SK-N-SH (cell line): ENCODE measurements at regions not wholly inside any gene's neighbourhood (a gene's known extent, or its start where the extent isn't known, plus 50 kb on each side); places are given as distances from the start of the nearest gene placed in this dataset.

Experiments
- CTCF ChIA-PET: fragments of 300-600, 350-600 bp; formaldehyde crosslinking; extraction: SDS; loops from one replicate; lab custom pipeline; 2021; lab: Yijun Ruan, JAX
- POLR2A ChIA-PET: fragments of 350-600 bp; sonication (Branson Sonifier 250); formaldehyde crosslinking; extraction: SDS; loops from one replicate; lab custom pipeline; 2020; ENCODE audit warnings: antibody characterized with exemption, inconsistent platforms; lab: Yijun Ruan, JAX
- DNase-seq: peaks from one replicate; pipeline ENCODE4 v3.0.0; 2012
- H2AFZ ChIP-seq: fragments of 200-600 bp; sonication (generic); 2 replicates; pipeline ENCODE4 v1.8.1; 2016; ENCODE audit warnings: antibody characterized with exemption, mild to moderate bottlenecking, low read depth
- H3F3A ChIP-seq: fragments of 200-600 bp; sonication (generic); replicated peaks from 2 replicates; pipeline ENCODE3; 2016; ENCODE audit warnings: antibody characterized with exemption, mild to moderate bottlenecking; ENCODE audit not compliant: insufficient read depth
- H3K27ac ChIP-seq, 2 experiments: fragments of 200-500 bp in 1 of 2; fragments of 200-600 bp in 1 of 2; sonication (Bioruptor generic) in 1 of 2; sonication (generic), shearing (Covaris generic) in 1 of 2; 2 replicates each; pipeline versions ENCODE4 v1.5.1 to v1.6.1; 2014 to 2016; ENCODE audit warnings: low read depth in 2 of 2, inconsistent platforms in 1 of 2, low read length in 1 of 2, mild to moderate bottlenecking in 1 of 2, mixed read lengths in 1 of 2
- H3K27me3 ChIP-seq: fragments of 200-600 bp; sonication (generic), shearing (Covaris generic); 2 replicates; pipeline ENCODE4 v1.6.1; 2016; ENCODE audit warnings: mixed run types; ENCODE audit not compliant: insufficient read depth
- H3K36me3 ChIP-seq, 2 experiments: fragments of 200-500 bp in 1 of 2; fragments of 200-600 bp in 1 of 2; sonication (Bioruptor generic) in 1 of 2; sonication (generic) in 1 of 2; replicated peaks in 1 of 2; 2 replicates each; pipeline versions ENCODE3 to v1.5.1; 2014 to 2016; ENCODE audit warnings: low read length in 1 of 2, mild to moderate bottlenecking in 1 of 2; ENCODE audit not compliant: insufficient read depth in 2 of 2, control insufficient read depth in 1 of 2
- H3K4me1 ChIP-seq, 2 experiments: fragments of 200-500 bp in 1 of 2; fragments of 200-600 bp in 1 of 2; sonication (Bioruptor generic) in 1 of 2; sonication (generic), shearing (Covaris generic) in 1 of 2; 2 replicates each; pipeline versions ENCODE4 v1.5.1 to v1.6.1; 2014 to 2016; ENCODE audit warnings: low read depth in 1 of 2, low read length in 1 of 2, mixed run types in 1 of 2; ENCODE audit not compliant: insufficient read depth in 2 of 2, control insufficient read depth in 1 of 2
- H3K4me2 ChIP-seq: fragments of 200-600 bp; sonication (generic), shearing (Covaris generic); 2 replicates; pipeline ENCODE4 v1.6.1; 2017; ENCODE audit warnings: mixed run types
- H3K4me3 ChIP-seq, 2 experiments: fragments of 200-500 bp in 1 of 2; fragments of 200-600 bp in 1 of 2; sonication (Bioruptor generic) in 1 of 2; sonication (generic), shearing (Covaris generic) in 1 of 2; 2 replicates each; pipeline versions ENCODE4 v1.5.1 to v1.8.1; 2014 to 2016; ENCODE audit warnings: low read depth in 2 of 2, inconsistent platforms in 1 of 2, low read length in 1 of 2, mild to moderate bottlenecking in 1 of 2, mixed read lengths in 1 of 2, moderate library complexity in 1 of 2
- H3K79me2 ChIP-seq: fragments of 200-600 bp; sonication (generic); 2 replicates; pipeline ENCODE4 v1.8.1; 2017; ENCODE audit warnings: mild to moderate bottlenecking; ENCODE audit not compliant: insufficient read depth
- H3K9ac ChIP-seq: fragments of 200-600 bp; sonication (generic); 2 replicates; pipeline ENCODE4 v1.6.1; 2017; ENCODE audit warnings: mixed run types
- H3K9me2 ChIP-seq: fragments of 200-600 bp; sonication (generic); 2 replicates; pipeline ENCODE4 v1.6.1; 2017; ENCODE audit warnings: mixed run types
- H3K9me3 ChIP-seq: fragments of 200-600 bp; sonication (generic); 2 replicates; pipeline ENCODE4 v1.6.1; 2017; ENCODE audit warnings: mixed run types, mild to moderate bottlenecking, moderate library complexity
- H4K20me1 ChIP-seq: fragments of 200-600 bp; sonication (generic); 2 replicates; pipeline ENCODE4 v1.6.1; 2017; ENCODE audit warnings: mild to moderate bottlenecking, mixed run types; ENCODE audit not compliant: insufficient read depth
- CTCF ChIP-seq: fragments of 200-600 bp; sonication (generic); IDR thresholded peaks from 2 replicates; pipeline ENCODE4 v1.6.1; 2017; ENCODE audit warnings: antibody characterized with exemption, mild to moderate bottlenecking, moderate library complexity
- ELF1 ChIP-seq: IDR thresholded peaks from 2 replicates; pipeline ENCODE4 v1.4.0; 2012
- EZH2phosphoT487 ChIP-seq: fragments of 200-600 bp; sonication (generic); IDR thresholded peaks from 2 replicates; pipeline ENCODE4 v1.6.1; 2017; ENCODE audit warnings: low read depth, mixed run types, mild to moderate bottlenecking, antibody characterized with exemption, moderate library complexity, borderline replicate concordance
- FOSL2 ChIP-seq: IDR thresholded peaks from 2 replicates; pipeline ENCODE4 v1.4.0; 2012; ENCODE audit warnings: low read depth, mild to moderate bottlenecking, moderate library complexity, borderline replicate concordance
- FOXJ3 ChIP-seq: sonication (generic); formaldehyde crosslinking; IDR thresholded peaks from 2 replicates; pipeline ENCODE4 v1.5.1; 2020; ENCODE audit warnings: mild to moderate bottlenecking, missing genetic modification reagents
- GATA2 ChIP-seq: sonication (generic); formaldehyde crosslinking; IDR thresholded peaks from 2 replicates; pipeline ENCODE4 v1.5.0; 2020; ENCODE audit warnings: mild to moderate bottlenecking, missing genetic modification reagents
- MAX ChIP-seq: IDR thresholded peaks from 2 replicates; pipeline ENCODE4 v1.4.0; 2012; ENCODE audit warnings: low read depth
- RAD21 ChIP-seq: IDR thresholded peaks from 2 replicates; pipeline ENCODE4 v1.6.1; 2012; ENCODE audit warnings: mild to moderate bottlenecking, low read length
- RCOR1 ChIP-seq: fragments of 150-350 bp; IDR thresholded peaks from 2 replicates; pipeline ENCODE4 v1.6.1; 2017; ENCODE audit warnings: antibody characterized with exemption, low read length
- SMC3 ChIP-seq: IDR thresholded peaks from 2 replicates; pipeline ENCODE4 v1.6.1; 2012; ENCODE audit warnings: low read depth, low read length, improper control_type of control experiment
- USF1 ChIP-seq: IDR thresholded peaks from 2 replicates; pipeline ENCODE4 v1.4.0; 2012; ENCODE audit warnings: low read depth, borderline replicate concordance
- USF2 ChIP-seq: fragments of 150-350 bp; IDR thresholded peaks from 2 replicates; pipeline ENCODE4 v1.6.1; 2017; ENCODE audit warnings: antibody characterized with exemption, low read length, low read depth, borderline replicate concordance
- ZBTB33 ChIP-seq: IDR thresholded peaks from 2 replicates; pipeline ENCODE4 v1.4.0; 2012; ENCODE audit warnings: low read depth, borderline replicate concordance
- WGBS: methylation state at CpG from one replicate; pipeline ENCODE4 v1.1.6; 2017; ENCODE audit warnings: low lambda C conversion rate; 5-methylcytosine and 5-hydroxymethylcytosine counted together

GRCh38 chr3:154776549-154777225 lies 303.4 kb upstream of the MME start:
- DNase-seq, result no peak
- H3K27ac ChIP-seq, result no peak overlapping the region
- no peaks in the 10 kb centered on the region for H3K79me2 ChIP-seq
- no peaks in the 10 kb centered on the region for H3K9me3 ChIP-seq
- no peaks in the 10 kb centered on the region for H4K20me1 ChIP-seq
- WGBS, result 26% methylated on average over 5 of the region's 5 CpGs
- H3K27me3 ChIP-seq, result no peaks in the 10 kb centered on the region
- H3K36me3 ChIP-seq, result no peaks in the 10 kb centered on the region
- H3K9me2 ChIP-seq, result no peaks in the 10 kb centered on the region
- CTCF ChIA-PET, result no interaction called here
- no peaks in the 10 kb centered on the region for H3K4me1 ChIP-seq
- no peak overlapping the region for H2AFZ ChIP-seq
- TF ChIP-seq USF2 (no peak), EZH2phosphoT487 (no peak), ZBTB33 (no peak), GATA2 (CRISPR knock-in tag) (no peak), CTCF (no peak), FOSL2 (no peak), RCOR1 (no peak), USF1 (no peak), SMC3 (no peak), ELF1 (no peak), FOXJ3 (CRISPR knock-in tag) (no peak), MAX (no peak), RAD21 (no peak)
- POLR2A ChIA-PET, result no interaction called here
- H3K4me3 ChIP-seq, result no peak overlapping the region
- no peaks in the 10 kb centered on the region for H3F3A ChIP-seq
- no peak overlapping the region for H3K9ac ChIP-seq
- no peak overlapping the region for H3K4me2 ChIP-seq
